ENCODE measurements at regions not wholly inside any gene's neighbourhood (a gene's known extent, or its start where the extent isn't known, plus 50 kb on each side); places are given as distances from the start of the nearest gene placed in this dataset.
"Not testable (repeated sequence)": the region's sequence is repeated elsewhere in the genome, so short reads cannot be mapped to it uniquely, and the experiment has no call there.

DNA sequence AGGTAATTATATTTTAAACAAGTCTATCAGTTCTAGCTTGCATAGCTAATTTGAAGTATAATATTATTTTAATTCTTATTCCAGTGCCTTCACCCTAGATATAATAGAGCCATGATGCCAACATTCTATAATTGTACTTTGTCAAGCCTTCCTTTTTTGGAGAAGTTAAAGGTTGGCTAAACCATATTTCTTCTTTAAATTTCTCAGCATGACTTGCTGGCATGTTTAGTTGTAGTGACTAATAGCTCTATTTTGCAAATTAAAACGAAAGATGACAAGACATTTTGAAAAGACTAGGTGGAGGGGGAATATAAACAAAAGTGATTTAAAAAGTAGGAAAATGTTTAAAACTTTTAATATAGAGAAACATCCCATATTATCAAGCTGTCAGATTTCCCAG lies 400.7 kb downstream of the PSAT1 start:
- H3K27me3 Mint-ChIP-seq (ENCODE audit: low read depth), result peaks cover 5% of the 10 kb centered on the region
- CTCF ChIA-PET, result no interaction called here
- H3K4me1 Mint-ChIP-seq (ENCODE audit: low read depth), result no peaks in the 10 kb centered on the region
- no peak for DNase-seq
- H3K36me3 Mint-ChIP-seq (ENCODE audit: low read depth), result no peaks in the 10 kb centered on the region
- H3K9me3 Mint-ChIP-seq, result no peaks in the 10 kb centered on the region
- intact Hi-C loops (cut with micrococcal nuclease), result no loop called here
- H3K4me3 Mint-ChIP-seq, result no peak overlapping the region
- no peak overlapping the region for H3K27ac Mint-ChIP-seq

DNA sequence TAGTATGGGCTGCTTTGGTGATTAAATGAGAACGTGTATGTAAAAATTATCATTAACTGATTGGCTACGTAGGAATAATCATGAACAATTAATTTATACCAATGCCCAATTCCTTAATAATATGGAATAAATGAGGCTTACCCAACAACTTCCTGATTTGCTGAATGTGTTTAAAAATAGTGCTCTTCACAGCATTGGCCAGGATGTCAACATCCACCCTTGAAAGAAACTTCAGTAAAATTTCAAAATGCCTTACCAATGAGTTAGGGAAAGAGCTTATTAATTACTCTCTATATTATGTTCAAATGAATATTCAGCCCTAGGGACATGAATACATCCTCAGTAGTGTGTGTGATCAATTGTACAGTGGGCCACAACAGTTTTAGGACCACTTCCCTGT lies 401.4 kb downstream of the PSAT1 start:
- no peaks in the 10 kb centered on the region for H3K36me3 Mint-ChIP-seq (ENCODE audit: low read depth)
- peaks cover 5% of the 10 kb centered on the region for H3K27me3 Mint-ChIP-seq (ENCODE audit: low read depth)
- intact Hi-C loops (cut with micrococcal nuclease), result no loop called here
- no peak overlapping the region for H3K4me3 Mint-ChIP-seq
- no peak overlapping the region for H3K27ac Mint-ChIP-seq
- CTCF ChIA-PET, result no interaction called here
- no peak for DNase-seq
- H3K4me1 Mint-ChIP-seq (ENCODE audit: low read depth), result no peaks in the 10 kb centered on the region
- H3K9me3 Mint-ChIP-seq, result no peaks in the 10 kb centered on the region

DNA sequence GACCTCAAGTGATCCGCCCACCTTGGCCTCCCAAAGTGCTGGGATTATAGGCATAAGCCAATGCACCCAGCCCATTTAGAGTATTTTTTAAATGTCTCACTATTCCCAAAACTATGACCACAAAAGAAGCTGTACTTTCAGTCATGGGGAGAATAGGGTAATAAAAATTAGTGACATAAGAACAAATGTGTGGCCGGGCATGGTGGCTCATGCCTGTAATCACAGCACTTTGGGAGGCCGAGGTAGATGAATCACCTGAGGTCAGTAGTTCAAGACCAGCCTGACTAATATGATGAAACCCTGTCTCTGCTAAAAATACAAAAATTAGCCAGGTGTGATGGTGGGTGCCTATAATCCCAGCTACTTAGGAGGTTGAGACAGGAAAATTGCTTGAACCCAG lies 402.3 kb downstream of the PSAT1 start:
- intact Hi-C loops (cut with micrococcal nuclease); CTCF ChIA-PET; H3K4me3 Mint-ChIP-seq: not testable (repeated sequence)

DNA sequence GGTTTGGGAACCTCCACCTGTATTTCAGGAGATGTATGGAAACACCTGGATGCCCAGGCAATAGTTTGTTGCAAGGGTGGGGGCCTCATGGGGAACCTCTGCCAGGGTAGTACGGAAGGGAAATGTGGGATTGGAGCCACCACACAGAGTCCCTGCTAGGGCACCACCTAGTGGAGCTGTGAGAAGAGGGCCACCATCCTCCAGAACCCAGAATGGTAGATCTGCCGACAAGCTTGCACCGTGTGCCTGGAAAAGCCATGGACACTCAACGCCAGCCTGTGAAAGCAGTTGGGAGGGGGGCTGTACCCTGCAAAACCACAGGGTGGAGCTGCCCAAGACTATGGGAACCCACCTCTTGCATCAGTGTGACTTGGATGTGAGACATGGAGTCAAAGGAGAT lies 407.2 kb downstream of the PSAT1 start:
- H3K27ac Mint-ChIP-seq; DNase-seq; H3K36me3 Mint-ChIP-seq (ENCODE audit: low read depth); CTCF ChIA-PET; intact Hi-C loops (cut with micrococcal nuclease); H3K4me1 Mint-ChIP-seq (ENCODE audit: low read depth); H3K9me3 Mint-ChIP-seq; H3K4me3 Mint-ChIP-seq; H3K27me3 Mint-ChIP-seq (ENCODE audit: low read depth): not testable (repeated sequence)

More for the DNA sequence above, 402.3 kb downstream of the PSAT1 start:
- H3K27ac Mint-ChIP-seq; H3K36me3 Mint-ChIP-seq (ENCODE audit: low read depth); H3K9me3 Mint-ChIP-seq; H3K27me3 Mint-ChIP-seq (ENCODE audit: low read depth); H3K4me1 Mint-ChIP-seq (ENCODE audit: low read depth); DNase-seq: not testable (repeated sequence)

DNA sequence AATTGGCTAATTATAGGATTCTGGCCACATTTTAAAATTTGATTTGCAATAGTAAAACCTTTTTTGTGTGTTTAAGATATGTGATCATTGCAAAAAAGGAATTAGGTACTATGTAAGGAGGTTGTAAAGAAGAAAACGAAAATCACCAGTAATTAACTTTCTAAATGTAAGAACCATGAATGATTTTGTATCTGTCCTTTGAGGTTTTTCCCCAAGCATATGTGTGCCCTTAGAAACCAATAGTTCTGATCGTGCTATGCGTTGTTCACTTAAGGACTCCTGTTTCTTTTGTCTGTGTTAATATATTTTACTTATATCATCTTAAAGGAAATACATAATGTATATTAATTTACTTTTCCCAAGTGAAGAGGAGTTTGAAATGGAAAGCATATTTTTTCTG lies 410.2 kb downstream of the PSAT1 start:
- intact Hi-C loops (cut with micrococcal nuclease), result no loop called here
- no peak overlapping the region for H3K27ac Mint-ChIP-seq

DNA sequence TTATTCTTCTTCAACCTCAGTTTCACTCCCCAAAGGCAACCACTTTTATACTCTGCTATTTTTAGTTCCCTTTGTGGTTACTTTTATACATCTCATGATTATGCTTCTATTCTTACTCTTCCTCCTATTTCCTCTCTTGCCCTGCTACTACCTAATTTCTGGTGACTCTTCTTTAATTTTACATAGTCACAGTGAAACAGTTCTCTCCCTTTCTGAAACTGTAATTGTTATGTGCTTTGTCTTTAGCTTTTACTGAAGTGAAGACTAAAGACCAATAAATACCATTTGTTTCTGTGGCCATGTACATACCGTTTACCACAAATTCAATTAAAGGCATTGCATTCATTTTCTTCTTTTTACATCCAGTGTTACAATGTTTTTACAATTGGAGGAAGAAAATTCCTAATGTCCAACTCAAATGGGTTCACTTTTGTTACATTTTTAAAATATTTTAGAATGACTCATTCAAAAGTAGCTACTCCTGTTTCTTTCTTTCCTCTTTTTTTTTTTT lies 410.6 kb downstream of the PSAT1 start:
- DNase-seq, result no peak

More for the DNA sequence above, 410.2 kb downstream of the PSAT1 start:
- Mint-ChIP-seq H3K4me3 (no peak overlapping the region), H3K4me1 (ENCODE audit: low read depth) (no peaks in the 10 kb centered on the region), H3K9me3 (no peaks in the 10 kb centered on the region), H3K27me3 (ENCODE audit: low read depth) (no peaks in the 10 kb centered on the region), H3K36me3 (ENCODE audit: low read depth) (no peaks in the 10 kb centered on the region)
- CTCF ChIA-PET, result no interaction called here
- no peak for DNase-seq

DNA sequence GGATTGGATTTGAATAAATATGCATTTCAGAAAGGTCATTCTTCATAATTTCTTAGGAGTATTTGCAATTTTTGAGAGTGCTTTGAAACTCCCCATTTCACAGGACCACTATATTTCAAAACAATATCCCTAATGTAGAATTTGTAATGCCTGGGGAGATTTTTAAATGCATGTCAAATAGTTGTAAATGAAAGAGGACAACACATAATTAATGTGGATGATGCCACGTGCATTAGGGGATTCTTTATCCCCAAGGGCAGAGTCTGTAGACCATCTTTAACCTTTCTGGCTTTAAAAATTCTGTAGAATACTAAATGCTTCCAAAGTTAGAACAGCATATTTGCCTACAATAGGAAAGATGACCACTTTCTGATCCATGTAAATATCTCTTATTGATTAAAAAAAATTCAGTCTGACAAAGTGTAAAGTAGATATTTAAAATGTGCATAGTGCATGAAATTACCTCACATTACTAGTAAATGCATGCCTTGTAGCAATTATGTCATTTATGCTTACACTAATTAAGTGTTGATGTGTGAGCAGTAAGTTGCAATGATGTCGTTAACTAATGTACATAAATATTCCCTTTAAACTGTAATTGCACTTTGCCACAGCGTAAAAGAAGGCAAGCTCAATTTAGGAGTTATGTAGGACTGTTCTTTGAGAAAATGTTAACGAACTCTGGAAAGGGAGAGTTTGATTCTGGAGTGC lies 416.1 kb downstream of the PSAT1 start:
- intact Hi-C loops (cut with micrococcal nuclease), result no loop called here

More for the DNA sequence above, 410.6 kb downstream of the PSAT1 start:
- H3K4me3 Mint-ChIP-seq, result no peak overlapping the region
- CTCF ChIA-PET, result interaction anchor here (0.9 kb wide), 1 partner anchor 12 kb away, joined by 8 read pairs; no protein-coding TSS in a partner anchor
- no peaks in the 10 kb centered on the region for H3K9me3 Mint-ChIP-seq
- no peak overlapping the region for H3K27ac Mint-ChIP-seq
- H3K4me1 Mint-ChIP-seq (ENCODE audit: low read depth), result no peaks in the 10 kb centered on the region
- intact Hi-C loops (cut with micrococcal nuclease), result no loop called here
- no peaks in the 10 kb centered on the region for H3K36me3 Mint-ChIP-seq (ENCODE audit: low read depth)
- no peaks in the 10 kb centered on the region for H3K27me3 Mint-ChIP-seq (ENCODE audit: low read depth)

DNA sequence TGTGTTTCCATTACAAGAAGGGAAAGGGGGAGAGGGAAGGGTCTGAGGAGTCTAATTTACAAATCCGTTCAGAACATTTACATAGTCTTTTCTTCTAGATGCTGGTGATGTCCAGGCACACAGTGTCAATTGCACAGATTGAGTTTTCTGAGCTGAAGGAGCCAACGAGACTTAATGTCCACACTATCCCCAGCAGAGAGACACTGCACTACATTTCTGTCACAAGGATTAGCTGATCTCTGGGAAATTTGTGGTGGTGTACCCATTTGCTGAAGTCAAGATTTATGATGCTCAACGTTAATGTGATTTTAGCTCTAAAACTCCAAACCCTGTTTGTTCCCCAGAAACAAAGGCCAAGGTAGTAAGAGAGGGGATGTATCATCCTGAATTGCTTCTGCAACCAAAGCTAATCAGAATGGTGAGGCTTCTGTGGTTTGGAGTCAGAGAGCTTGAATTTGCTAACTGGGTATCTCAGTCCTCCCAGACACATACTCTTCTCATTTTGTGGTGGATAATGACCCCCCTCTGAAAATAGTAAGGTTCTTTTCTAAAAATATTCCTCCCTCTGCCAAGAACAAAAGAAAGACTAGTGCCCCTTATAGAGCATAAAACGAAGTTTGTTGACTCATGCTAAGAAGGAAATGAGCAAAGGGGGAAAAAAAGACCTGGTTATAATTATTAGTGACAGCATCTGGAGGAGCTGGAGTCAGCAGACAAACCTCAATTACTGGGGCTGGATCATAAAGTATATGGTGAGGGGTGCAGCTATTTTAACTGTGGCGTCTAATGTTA lies 416.9 kb downstream of the PSAT1 start:
- no peaks in the 10 kb centered on the region for H3K4me1 Mint-ChIP-seq (ENCODE audit: low read depth)
- H3K27ac Mint-ChIP-seq, result no peak overlapping the region
- CTCF ChIA-PET, result no interaction called here
- no peak overlapping the region for H3K4me3 Mint-ChIP-seq
- H3K27me3 Mint-ChIP-seq (ENCODE audit: low read depth), result no peaks in the 10 kb centered on the region
- intact Hi-C loops (cut with micrococcal nuclease), result no loop called here
- H3K9me3 Mint-ChIP-seq, result peaks cover 2% of the 10 kb centered on the region
- H3K36me3 Mint-ChIP-seq (ENCODE audit: low read depth), result no peaks in the 10 kb centered on the region
- DNase-seq, result no peak

More for the DNA sequence above, 416.1 kb downstream of the PSAT1 start:
- no peaks in the 10 kb centered on the region for H3K36me3 Mint-ChIP-seq (ENCODE audit: low read depth)
- DNase-seq, result no peak
- CTCF ChIA-PET, result no interaction called here
- H3K27me3 Mint-ChIP-seq (ENCODE audit: low read depth), result no peaks in the 10 kb centered on the region
- H3K27ac Mint-ChIP-seq, result no peak overlapping the region
- no peaks in the 10 kb centered on the region for H3K4me1 Mint-ChIP-seq (ENCODE audit: low read depth)
- H3K4me3 Mint-ChIP-seq, result no peak overlapping the region
- no peaks in the 10 kb centered on the region for H3K9me3 Mint-ChIP-seq

DNA sequence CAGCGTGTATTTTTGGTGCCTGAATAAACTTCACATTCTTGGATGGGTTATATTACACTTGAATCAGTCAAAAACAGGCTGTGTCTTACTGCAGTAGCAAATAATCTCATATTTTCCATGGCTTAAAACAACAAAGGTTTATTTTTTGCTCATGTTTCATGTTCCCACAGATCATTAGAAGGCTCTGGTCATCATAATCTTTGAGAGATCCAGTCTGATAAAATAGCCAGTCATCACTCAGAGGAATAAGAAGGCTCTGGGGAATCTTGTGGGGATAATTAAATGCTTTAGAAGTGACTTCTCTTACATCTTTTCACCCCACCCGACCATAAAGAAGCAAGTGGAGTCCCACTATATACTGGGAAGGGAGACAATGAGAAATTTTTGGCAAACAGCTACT lies 417.7 kb downstream of the PSAT1 start:
- DNase-seq, result no peak
- H3K36me3 Mint-ChIP-seq (ENCODE audit: low read depth), result no peaks in the 10 kb centered on the region
- H3K27me3 Mint-ChIP-seq (ENCODE audit: low read depth), result no peaks in the 10 kb centered on the region
- H3K27ac Mint-ChIP-seq, result no peak overlapping the region
- CTCF ChIA-PET, result no interaction called here
- H3K4me1 Mint-ChIP-seq (ENCODE audit: low read depth), result no peaks in the 10 kb centered on the region
- H3K9me3 Mint-ChIP-seq, result peaks cover 2% of the 10 kb centered on the region
- no peak overlapping the region for H3K4me3 Mint-ChIP-seq
- intact Hi-C loops (cut with micrococcal nuclease), result no loop called here

DNA sequence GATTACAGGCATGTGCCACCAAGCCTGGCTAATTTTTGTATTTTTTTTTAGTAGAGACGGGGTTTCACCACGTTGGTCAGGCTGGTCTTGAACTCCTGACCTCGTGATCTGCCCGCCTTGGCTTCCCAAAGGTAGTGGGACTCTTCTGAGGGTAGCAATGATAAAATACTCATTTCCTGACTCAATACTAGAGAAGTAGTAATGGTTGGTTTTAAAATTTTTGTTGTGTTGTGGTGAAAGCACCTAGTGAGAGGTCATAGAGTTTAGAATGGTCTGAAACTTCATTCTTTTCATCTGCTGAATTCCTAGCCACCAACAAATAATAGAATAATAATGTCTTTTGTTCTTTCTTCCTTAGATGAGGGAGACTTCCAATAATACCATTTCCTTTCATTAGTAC lies 422.1 kb downstream of the PSAT1 start:
- CTCF ChIA-PET; intact Hi-C loops (cut with micrococcal nuclease); DNase-seq; H3K36me3 Mint-ChIP-seq (ENCODE audit: low read depth); H3K4me3 Mint-ChIP-seq; H3K9me3 Mint-ChIP-seq; H3K27me3 Mint-ChIP-seq (ENCODE audit: low read depth); H3K4me1 Mint-ChIP-seq (ENCODE audit: low read depth); H3K27ac Mint-ChIP-seq: not testable (repeated sequence)

DNA sequence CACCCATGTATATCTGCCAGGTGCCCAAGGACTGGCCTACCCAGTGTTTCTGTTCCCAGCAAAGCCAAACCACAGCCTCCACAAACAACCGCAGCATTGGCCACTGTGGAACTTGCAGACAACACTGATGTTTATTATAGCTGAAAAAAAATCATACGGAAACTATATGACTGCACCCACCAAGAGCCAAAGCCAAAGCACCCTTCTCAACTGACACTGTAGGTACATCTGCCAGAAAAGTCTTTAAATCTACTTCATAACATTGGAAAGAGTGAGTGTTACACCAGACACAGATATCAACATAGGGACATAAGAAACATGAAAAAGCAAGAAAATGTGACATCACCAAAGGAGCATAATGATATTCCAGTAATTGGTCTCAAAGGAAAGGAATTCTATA lies 428.0 kb downstream of the PSAT1 start:
- Mint-ChIP-seq H3K27ac (no peak overlapping the region), H3K4me1 (ENCODE audit: low read depth) (no peaks in the 10 kb centered on the region), H3K4me3 (no peak overlapping the region), H3K36me3 (ENCODE audit: low read depth) (no peaks in the 10 kb centered on the region), H3K9me3 (peaks cover 24% of the 10 kb centered on the region), H3K27me3 (ENCODE audit: low read depth) (no peaks in the 10 kb centered on the region)
- CTCF ChIA-PET, result no interaction called here
- intact Hi-C loops (cut with micrococcal nuclease), result no loop called here
- no peak for DNase-seq

DNA sequence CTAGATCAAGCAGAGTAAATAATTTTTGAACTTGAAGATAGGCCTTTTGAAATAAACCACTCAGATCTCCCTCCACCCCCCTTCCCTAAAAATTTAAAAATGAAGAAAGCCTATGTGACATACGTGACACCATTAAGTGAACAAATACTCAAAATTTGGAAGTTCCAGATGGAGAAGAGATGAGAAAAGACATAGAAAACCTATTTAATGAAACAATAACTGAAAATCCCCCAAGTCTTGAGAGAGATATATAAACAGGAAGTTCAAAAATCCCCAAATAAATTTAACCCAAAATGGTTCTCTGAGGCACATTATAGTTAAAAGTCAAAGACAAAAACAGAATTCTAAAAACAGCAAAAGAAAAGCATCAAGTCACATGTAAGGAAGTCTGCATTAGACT lies 428.6 kb downstream of the PSAT1 start:
- peaks cover 24% of the 10 kb centered on the region for H3K9me3 Mint-ChIP-seq
- H3K4me1 Mint-ChIP-seq (ENCODE audit: low read depth), result no peaks in the 10 kb centered on the region
- no peaks in the 10 kb centered on the region for H3K27me3 Mint-ChIP-seq (ENCODE audit: low read depth)
- intact Hi-C loops (cut with micrococcal nuclease), result no loop called here
- CTCF ChIA-PET, result no interaction called here
- H3K27ac Mint-ChIP-seq, result no peak overlapping the region
- H3K36me3 Mint-ChIP-seq (ENCODE audit: low read depth), result no peaks in the 10 kb centered on the region
- DNase-seq, result no peak
- no peak overlapping the region for H3K4me3 Mint-ChIP-seq

DNA sequence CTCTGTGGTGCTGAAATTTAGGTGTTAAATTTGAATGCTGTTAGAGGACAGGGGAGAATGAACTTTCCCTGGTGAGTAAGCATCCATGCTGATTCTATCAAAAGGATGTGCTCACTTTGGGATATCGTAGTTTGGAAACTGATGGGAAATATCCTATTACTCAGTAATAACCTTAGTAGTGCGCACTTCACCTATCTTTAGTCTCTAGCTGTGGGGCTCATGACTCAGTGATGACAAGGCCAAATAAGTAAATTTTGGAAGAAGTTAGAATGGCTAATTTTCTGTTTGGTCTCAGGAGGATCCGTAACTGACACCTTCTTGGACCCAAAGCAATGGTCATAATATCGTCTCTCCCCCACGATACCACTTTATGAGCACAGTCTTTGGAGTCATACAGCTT lies 448.4 kb downstream of the PSAT1 start:
- Mint-ChIP-seq H3K36me3 (ENCODE audit: low read depth) (no peaks in the 10 kb centered on the region), H3K9me3 (no peaks in the 10 kb centered on the region), H3K4me3 (no peak overlapping the region), H3K27me3 (ENCODE audit: low read depth) (no peaks in the 10 kb centered on the region), H3K27ac (no peak overlapping the region), H3K4me1 (ENCODE audit: low read depth) (no peaks in the 10 kb centered on the region)
- intact Hi-C loops (cut with micrococcal nuclease), result no loop called here
- CTCF ChIA-PET, result no interaction called here
- DNase-seq, result no peak

Data from activated naive CD4-positive, alpha-beta T cell treated with anti-CD3 and anti-CD28 coated beads for 36 hours (primary cell).